A673 (cell line): ENCODE measurements at regions not wholly inside any gene's neighbourhood (a gene's known extent, or its start where the extent isn't known, plus 50 kb on each side); places are given as distances from the start of the nearest gene placed in this dataset.

ENCODE experiments used
- CTCF ChIP-seq: fragments of 300-800, 200-600 bp; sonication (generic); conservative IDR thresholded peaks from 2 replicates; pipeline ENCODE4 v1.5.1; 2017; ENCODE audit warnings: low read depth, mild to moderate bottlenecking, antibody characterized with exemption, low read length, moderate library complexity, mixed read lengths
- EZH2 ChIP-seq: fragments of 200-600 bp; sonication (generic); IDR thresholded peaks from 2 replicates; pipeline ENCODE4 v1.6.1; 2017; ENCODE audit warnings: borderline replicate concordance, low read depth, mild to moderate bottlenecking, mixed read lengths, antibody characterized with exemption, low read length; ENCODE audit not compliant: poor library complexity, severe bottlenecking

- TF ChIP-seq CTCF, result no peak
- no peak for TF ChIP-seq EZH2
Observed at GRCh38 chr15:97748576-97748975, 211.9 kb upstream of the ARRDC4 start.
